IMR-90 (cell line): ENCODE measurements at regions not wholly inside any gene's neighbourhood (a gene's known extent, or its start where the extent isn't known, plus 50 kb on each side); places are given as distances from the start of the nearest gene placed in this dataset.

ENCODE experiments used
- CTCF ChIP-seq: conservative IDR thresholded peaks from 2 replicates; pipeline ENCODE4 v1.5.1; 2012; ENCODE audit warnings: mild to moderate bottlenecking, low read depth, low read length, improper control_type of control experiment
- MAFK ChIP-seq: IDR thresholded peaks from 2 replicates; pipeline ENCODE4 v1.6.1; 2012; ENCODE audit warnings: low read depth, low read length, improper control_type of control experiment
- POLR2A ChIP-seq: IDR thresholded peaks from 2 replicates; pipeline ENCODE4 v1.6.1; 2012; ENCODE audit warnings: mild to moderate bottlenecking, low read depth, low read length
- RFX5 ChIP-seq: IDR thresholded peaks from 2 replicates; pipeline ENCODE4 v1.8.0; 2012; ENCODE audit warnings: low read depth, mild to moderate bottlenecking, low read length, moderate library complexity

GRCh38 chrX:134711135-134711921, 53.1 kb upstream of the PLAC1 start:
- TF ChIP-seq CTCF (no peak), POLR2A (no peak), MAFK (no peak), RFX5 (no peak)
